ENCODE measurements at regions not wholly inside any gene's neighbourhood (a gene's known extent, or its start where the extent isn't known, plus 50 kb on each side); places are given as distances from the start of the nearest gene placed in this dataset.

DNA sequence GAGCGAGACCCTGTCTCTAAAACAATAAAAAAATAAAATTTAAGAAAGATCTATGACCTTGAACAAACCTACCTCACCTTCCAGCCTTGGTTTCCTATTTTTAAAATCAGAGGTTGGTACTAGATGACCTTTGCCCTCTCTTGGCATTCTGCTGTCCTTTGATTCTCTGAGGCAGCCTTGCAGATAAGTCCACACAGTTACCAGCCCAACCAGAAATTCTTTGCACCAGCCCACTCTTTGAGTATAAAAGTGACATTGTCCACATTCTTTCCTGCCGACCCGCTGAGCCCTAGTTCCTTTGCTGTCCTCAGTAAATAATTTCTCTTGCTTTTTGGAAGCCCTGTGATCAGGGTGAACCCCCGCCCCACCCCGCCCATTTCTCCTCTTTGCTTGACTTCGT is 150.4 kb downstream of the PHETA1 start:
- TF ChIP-seq CTCF (IDR thresholded peaks at IDR 0.05; ENCODE audit: control extremely low read depth in 1 of 3, insufficient read depth in 1 of 3, low read depth in 1 of 3, low read length in 3 of 3) (no peak), RFX5 (IDR thresholded peaks at IDR 0.05; ENCODE audit: borderline replicate concordance, low read depth, low read length) (no peak), CEBPB (IDR thresholded peaks at IDR 0.05; ENCODE audit: low read depth, low read length) (no peak), MAFK (IDR thresholded peaks at IDR 0.05; ENCODE audit: low read depth, low read length) (no peak), EP300 (IDR thresholded peaks at IDR 0.05; ENCODE audit: borderline replicate concordance in 1 of 2, low read depth in 2 of 2, low read length in 2 of 2) (no peak), SAP30 (IDR thresholded peaks at IDR 0.05; ENCODE audit: insufficient read depth, insufficient replicate concordance, low read length) (no peak), POLR2A (IDR thresholded peaks at IDR 0.05; ENCODE audit: control extremely low read depth in 1 of 2, low read depth in 2 of 2, low read length in 2 of 2) (no peak), EZH2 (IDR thresholded peaks at IDR 0.05; ENCODE audit: low read depth, low read length, severe bottlenecking) (no peak), RXRA (IDR thresholded peaks at IDR 0.05; ENCODE audit: insufficient read depth, low read depth, low read length) (no peak), POLR2AphosphoS5 (IDR thresholded peaks at IDR 0.05; ENCODE audit: low read depth, low read length) (no peak), FOSL1 (IDR thresholded peaks at IDR 0.05; ENCODE audit: insufficient read depth, low read depth, low read length) (no peak), PHF8 (conservative IDR thresholded peaks at IDR 0.05; ENCODE audit: low read depth, low read length) (no peak), SUZ12 (IDR thresholded peaks at IDR 0.05; ENCODE audit: low read length) (no peak)
